HEK293T (cell line): ENCODE measurements at regions not wholly inside any gene's neighbourhood (a gene's known extent, or its start where the extent isn't known, plus 50 kb on each side); places are given as distances from the start of the nearest gene placed in this dataset.

Experiments
- CTCF ChIA-PET: fragments of 350-600 bp; formaldehyde crosslinking; extraction: SDS; loops from one replicate; lab custom pipeline; 2021; ENCODE audit warnings: antibody characterized with exemption, inconsistent platforms; lab: Yijun Ruan, JAX
- POLR2A ChIA-PET: fragments of 350-600 bp; formaldehyde crosslinking; extraction: SDS; loops from one replicate; lab custom pipeline; 2020; ENCODE audit warnings: antibody characterized with exemption, inconsistent platforms; lab: Yijun Ruan, JAX
- DNase-seq: peaks from one replicate; pipeline ENCODE4 v3.0.0; 2012; ENCODE audit warnings: mixed read lengths; ENCODE audit errors: extremely low spot score
- ARNT ChIP-seq: fragments of 450-650 bp; IDR thresholded peaks from 2 replicates; pipeline ENCODE4 v1.6.1; 2017; ENCODE audit warnings: mild to moderate bottlenecking
- BHLHE40 ChIP-seq: fragments of 450-650 bp; IDR thresholded peaks from 2 replicates; pipeline ENCODE4 v1.6.1; 2016; ENCODE audit warnings: mild to moderate bottlenecking, moderate library complexity, borderline replicate concordance
- CTBP1 ChIP-seq: fragments of 450-650 bp; IDR thresholded peaks from 2 replicates; pipeline ENCODE4 v1.6.1; 2016; ENCODE audit warnings: borderline replicate concordance
- ELF4 ChIP-seq: fragments of 450-650 bp; IDR thresholded peaks from 2 replicates; pipeline ENCODE4 v1.6.1; 2017; ENCODE audit warnings: antibody characterized with exemption
- FOXA1 ChIP-seq: fragments of 450-650 bp; IDR thresholded peaks from 2 replicates; pipeline ENCODE4 v1.6.1; 2016; ENCODE audit warnings: mild to moderate bottlenecking
- FOXK2 ChIP-seq: fragments of 450-650 bp; IDR thresholded peaks from 2 replicates; pipeline ENCODE4 v1.6.1; 2016; ENCODE audit warnings: mild to moderate bottlenecking
- FOXM1 ChIP-seq: fragments of 450-650 bp; IDR thresholded peaks from 2 replicates; pipeline ENCODE4 v1.6.1; 2017; ENCODE audit warnings: mild to moderate bottlenecking, borderline replicate concordance
- HDGF ChIP-seq: fragments of 450-650 bp; IDR thresholded peaks from 2 replicates; pipeline ENCODE4 v1.6.1; 2017; ENCODE audit warnings: antibody characterized with exemption, borderline replicate concordance
- L3MBTL2 ChIP-seq: fragments of 450-650 bp; conservative IDR thresholded peaks from 2 replicates; pipeline ENCODE4 v1.6.1; 2016; ENCODE audit warnings: mild to moderate bottlenecking
- LEF1 ChIP-seq: fragments of 450-650 bp; IDR thresholded peaks from 2 replicates; pipeline ENCODE4 v1.6.1; 2017; ENCODE audit warnings: mild to moderate bottlenecking, borderline replicate concordance
- NFRKB ChIP-seq: fragments of 450-650 bp; IDR thresholded peaks from 2 replicates; pipeline ENCODE4 v1.6.1; 2016; ENCODE audit warnings: mild to moderate bottlenecking, moderate library complexity
- SP1 ChIP-seq: fragments of 450-650 bp; IDR thresholded peaks from 2 replicates; pipeline ENCODE4 v1.6.1; 2017
- SUZ12 ChIP-seq: fragments of 450-650 bp; IDR thresholded peaks from 2 replicates; pipeline ENCODE4 v1.6.1; 2016; ENCODE audit warnings: mild to moderate bottlenecking
- TARDBP ChIP-seq: fragments of 450-650 bp; IDR thresholded peaks from 2 replicates; pipeline ENCODE4 v1.6.1; 2016
- ZNF384 ChIP-seq: fragments of 450-650 bp; IDR thresholded peaks from 2 replicates; pipeline ENCODE4 v1.6.1; 2016
- TF ChIP-seq, protein P1 (sequence below): fragments of 450-650 bp; IDR thresholded peaks from 2 replicates; pipeline ENCODE4 v1.6.1; 2016

DNA sequence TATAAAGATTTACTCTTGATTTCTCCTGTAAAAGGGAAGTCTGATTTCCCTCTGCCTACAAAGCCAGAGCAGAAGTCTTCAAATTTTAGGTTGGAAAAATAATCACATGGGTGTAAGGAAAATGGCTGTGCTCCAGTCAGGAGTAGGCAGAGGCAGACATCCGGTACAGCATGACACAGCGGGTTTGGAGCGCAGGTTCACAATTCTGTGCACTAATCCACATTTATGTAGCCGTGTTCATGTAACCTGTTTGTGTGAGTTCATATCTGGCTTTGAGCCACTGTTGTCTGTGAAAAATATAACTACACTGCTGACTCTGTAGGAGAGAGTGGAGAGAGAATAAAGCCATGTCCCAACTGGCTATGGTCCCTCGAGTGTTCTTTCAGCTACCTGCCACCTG, 248.0 kb downstream of the CASP12 start:
- TF ChIP-seq L3MBTL2 (no peak), BHLHE40 (no peak), SP1 (no peak)
- POLR2A ChIA-PET: no interaction called here
- CTCF ChIA-PET: no interaction called here
- no peak for DNase-seq

DNA sequence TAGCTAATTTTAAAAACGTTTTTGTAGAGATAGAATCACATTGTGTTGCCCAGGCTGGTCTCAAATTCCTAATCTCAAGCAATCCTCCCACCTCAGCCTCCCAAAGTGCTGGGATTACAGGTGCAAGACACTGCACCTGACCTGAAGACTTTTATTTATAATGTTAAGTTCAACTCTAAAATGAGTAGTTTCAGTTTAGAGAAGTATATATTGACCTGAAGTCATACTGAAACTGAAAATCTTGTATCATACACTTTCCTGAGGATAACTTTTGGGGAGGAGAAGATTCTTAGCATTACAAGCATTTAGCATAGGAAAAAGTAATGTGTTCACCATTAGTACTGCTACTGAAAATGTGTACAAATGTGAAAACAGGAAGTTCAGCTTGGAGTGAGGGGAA, 249.3 kb downstream of the CASP12 start:
- no peak for DNase-seq
- ChIA-PET POLR2A (no interaction called here), CTCF (no interaction called here)
- no peak for TF ChIP-seq LEF1
- no peak for TF ChIP-seq ZNF384
- TF ChIP-seq HDGF: no peak

DNA sequence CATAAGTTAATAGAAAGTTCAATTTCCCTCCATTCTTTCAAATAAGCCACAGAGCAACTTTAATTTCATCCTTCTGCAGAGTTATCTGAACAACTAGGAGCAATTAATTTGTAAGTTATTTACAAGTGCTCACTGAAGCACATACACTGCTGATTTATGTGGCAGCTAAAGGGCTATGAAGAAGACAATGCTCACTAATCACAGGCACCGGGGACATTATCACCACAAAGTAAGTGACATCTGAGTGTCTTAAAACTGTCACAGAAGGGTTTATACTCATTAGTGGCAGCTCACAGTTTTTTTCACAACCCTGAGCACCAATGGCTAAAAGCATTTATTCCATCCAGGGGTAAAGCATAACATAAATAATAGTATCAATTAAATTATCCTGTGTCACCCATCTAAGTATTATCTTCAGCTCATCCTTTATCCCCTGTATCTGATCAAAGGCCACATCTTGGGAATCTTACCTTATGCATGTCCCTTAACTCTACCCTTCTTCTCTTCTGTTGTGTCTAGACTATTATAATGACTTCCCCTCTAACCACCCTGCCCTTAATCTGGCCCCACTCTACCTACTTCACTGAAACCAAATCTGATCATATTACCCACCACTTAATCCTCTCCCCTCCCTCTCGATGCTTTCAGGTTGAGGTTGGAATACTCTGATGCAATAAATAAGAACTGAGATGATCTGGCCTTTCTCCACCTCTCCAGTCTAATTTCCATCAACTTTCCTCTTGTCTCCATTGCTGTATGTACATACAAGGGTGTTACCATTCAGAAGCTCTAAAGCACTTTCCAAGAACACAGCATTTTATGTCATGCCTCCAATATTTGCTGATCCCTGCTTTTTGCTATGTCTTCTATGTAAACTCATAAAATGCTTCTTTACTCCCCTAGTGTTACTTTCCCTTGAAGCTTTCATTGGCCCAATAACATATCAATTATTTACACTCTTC, 252.7 kb downstream of the CASP12 start:
- DNase-seq: no peak
- ChIA-PET POLR2A (no interaction called here), CTCF (no interaction called here)
- TF ChIP-seq TARDBP (no peak), ARNT (no peak), ELF4 (no peak), BHLHE40 (no peak), HDGF (no peak)
- TF ChIP-seq, protein P1, sequence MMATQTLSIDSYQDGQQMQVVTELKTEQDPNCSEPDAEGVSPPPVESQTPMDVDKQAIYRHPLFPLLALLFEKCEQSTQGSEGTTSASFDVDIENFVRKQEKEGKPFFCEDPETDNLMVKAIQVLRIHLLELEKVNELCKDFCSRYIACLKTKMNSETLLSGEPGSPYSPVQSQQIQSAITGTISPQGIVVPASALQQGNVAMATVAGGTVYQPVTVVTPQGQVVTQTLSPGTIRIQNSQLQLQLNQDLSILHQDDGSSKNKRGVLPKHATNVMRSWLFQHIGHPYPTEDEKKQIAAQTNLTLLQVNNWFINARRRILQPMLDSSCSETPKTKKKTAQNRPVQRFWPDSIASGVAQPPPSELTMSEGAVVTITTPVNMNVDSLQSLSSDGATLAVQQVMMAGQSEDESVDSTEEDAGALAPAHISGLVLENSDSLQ: no peak

DNA sequence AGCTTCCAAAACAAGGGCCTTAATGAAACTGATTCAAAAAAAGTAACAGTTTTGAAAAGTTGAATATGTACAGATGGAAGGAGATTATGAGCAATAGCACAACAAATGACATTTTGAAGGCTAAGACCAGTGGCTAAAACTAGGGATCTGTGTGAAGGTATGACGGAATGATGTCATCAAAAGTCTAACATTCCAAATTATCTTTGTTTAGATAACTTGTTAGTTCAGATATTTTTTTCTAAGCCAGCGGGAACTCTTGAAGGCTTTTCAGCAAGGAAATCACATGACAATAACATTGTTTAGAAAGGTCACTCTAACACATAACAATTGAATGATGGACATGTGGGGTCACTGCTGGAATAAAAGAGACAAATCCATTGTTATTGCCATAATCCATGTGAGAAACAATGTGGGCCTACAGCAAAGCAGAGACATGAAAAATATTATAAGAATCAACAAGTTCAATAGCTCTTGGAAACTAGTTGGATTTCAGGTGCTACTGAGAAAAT, 260.5 kb downstream of the CASP12 start:
- DNase-seq: no peak
- ChIA-PET CTCF (no interaction called here), POLR2A (no interaction called here)
- TF ChIP-seq FOXK2 (no peak), SUZ12 (no peak), HDGF (no peak), TARDBP (no peak), L3MBTL2 (no peak), CTBP1 (no peak), BHLHE40 (no peak), ARNT (no peak), ZNF384 (no peak), FOXA1 (no peak), NFRKB (no peak), LEF1 (no peak), SP1 (no peak), FOXM1 (no peak), ELF4 (no peak)
- TF ChIP-seq, protein P1: no peak

DNA sequence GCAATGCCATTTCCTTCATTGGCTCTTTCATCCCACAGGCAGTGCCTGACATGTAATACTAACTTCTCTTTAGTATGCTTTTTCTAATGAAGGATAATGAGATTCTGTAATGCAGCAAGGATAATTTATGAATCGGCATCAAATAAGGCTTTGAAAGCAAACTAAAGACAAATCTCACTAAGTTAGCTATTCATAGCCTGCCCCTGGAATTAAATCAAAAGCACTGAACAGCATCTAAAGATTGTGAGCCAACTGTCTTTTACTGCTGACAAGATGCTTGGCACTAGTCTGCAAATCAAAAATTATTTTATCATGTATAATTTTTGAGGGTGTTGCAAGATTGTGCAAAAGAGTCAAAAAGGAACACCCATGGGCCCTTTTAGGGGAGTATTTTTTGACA, 265.0 kb downstream of the CASP12 start:
- DNase-seq: no peak
- CTCF ChIA-PET: no interaction called here
- TF ChIP-seq SP1 (no peak), LEF1 (no peak), CTBP1 (no peak), FOXK2 (no peak), ELF4 (no peak), TARDBP (no peak), ARNT (no peak), NFRKB (no peak), BHLHE40 (no peak), HDGF (no peak), FOXA1 (no peak), L3MBTL2 (no peak), FOXM1 (no peak)
- TF ChIP-seq, protein P1: no peak
- POLR2A ChIA-PET: no interaction called here

DNA sequence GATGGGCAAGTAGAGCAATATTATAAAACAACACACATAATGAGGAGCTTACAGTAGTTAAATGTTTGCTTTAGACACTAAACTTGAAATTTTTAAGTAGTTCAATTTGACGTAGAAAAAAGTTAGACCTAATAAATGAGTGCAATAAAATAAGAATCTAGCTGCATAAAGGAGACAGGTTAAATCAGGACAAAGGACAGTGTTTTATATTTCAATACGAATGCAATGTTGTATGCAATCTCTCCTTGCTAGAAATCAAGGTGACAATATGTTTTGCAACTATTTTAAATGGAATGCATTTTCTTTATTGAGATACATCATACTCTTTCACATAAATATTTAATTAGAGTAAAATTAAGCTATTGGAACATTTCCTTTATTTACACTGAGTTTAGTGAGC, 267.9 kb downstream of the CASP12 start:
- DNase-seq: no peak
- ChIA-PET CTCF (no interaction called here), POLR2A (no interaction called here)
- TF ChIP-seq ELF4: no peak
- TF ChIP-seq ZNF384: no peak
- no peak for TF ChIP-seq FOXK2
- TF ChIP-seq FOXM1: no peak
- no peak for TF ChIP-seq LEF1
- no peak for TF ChIP-seq TARDBP
- TF ChIP-seq SUZ12: no peak
- no peak for TF ChIP-seq L3MBTL2
- no peak for TF ChIP-seq ARNT
- TF ChIP-seq NFRKB: no peak
- TF ChIP-seq CTBP1: no peak
- no peak for TF ChIP-seq FOXA1
- TF ChIP-seq BHLHE40: no peak
- TF ChIP-seq, protein P1: no peak
- no peak for TF ChIP-seq SP1
- no peak for TF ChIP-seq HDGF
